ENCODE measurements at regions not wholly inside any gene's neighbourhood (a gene's known extent, or its start where the extent isn't known, plus 50 kb on each side); places are given as distances from the start of the nearest gene placed in this dataset.
A peak's percentile ranks its signal among the peaks of the same experiment; 100 is the strongest.

- Mint-ChIP-seq H3K36me3 (ENCODE audit: low read depth) (no peaks in the 10 kb centered on the region), H3K27me3 (ENCODE audit: insufficient read depth, low read depth, poor library complexity) (no peaks in the 10 kb centered on the region), H3K4me1 (no peaks in the 10 kb centered on the region), H3K9me3 (no peaks in the 10 kb centered on the region), H3K27ac (no peak overlapping the region; the same call in 1 of the 2 replicates), H3K4me3 (no peak overlapping the region)
- Histone ChIP-seq H3K4me3 (no peak overlapping the region), H3K27me3 (ENCODE audit: insufficient read depth) (no peaks in the 10 kb centered on the region), H3K79me2 (replicated peaks; ENCODE audit: insufficient read depth) (no peaks in the 10 kb centered on the region), H4K20me1 (replicated peaks; ENCODE audit: insufficient read depth) (no peaks in the 10 kb centered on the region), H3K27ac (ENCODE audit: low read depth) (no peak overlapping the region), H3K4me1 (ENCODE audit: insufficient read depth) (no peaks in the 10 kb centered on the region), H3K9me2 (ENCODE audit: insufficient read depth) (no peaks in the 10 kb centered on the region), H2AFZ (peak overlapping the region; percentile 44; the same call in 1 of the 2 replicates), H3K4me2 (no peak overlapping the region), H3K36me3 (ENCODE audit: insufficient read depth) (no peaks in the 10 kb centered on the region), H3F3A (replicated peaks; ENCODE audit: low read depth) (no peaks in the 10 kb centered on the region)
- ATAC-seq (no peak), DNase-seq (ENCODE audit: low spot score) (no peak)
- TF ChIP-seq ETS1 (IDR thresholded peaks at IDR 0.05), result no peak
- no peak for TF ChIP-seq STAT1 (IDR thresholded peaks at IDR 0.05; ENCODE audit: unreplicated experiment)
- no peak for TF ChIP-seq EZH2 (IDR thresholded peaks at IDR 0.05; ENCODE audit: low read depth, unreplicated experiment)
- no peak for TF ChIP-seq CTCF (conservative IDR thresholded peaks at IDR 0.05; ENCODE audit: low read depth in 2 of 2)
- no peak for TF ChIP-seq POLR2AphosphoS5 (IDR thresholded peaks at IDR 0.05; ENCODE audit: low read depth)
- TF ChIP-seq ZNF114 (CRISPR knock-in tag; IDR thresholded peaks at IDR 0.05), result no peak
- TF ChIP-seq CREB1 (CRISPR knock-in tag; IDR thresholded peaks at IDR 0.05; ENCODE audit: low read depth), result no peak
- no peak for TF ChIP-seq ZNF331 (CRISPR knock-in tag; IDR thresholded peaks at IDR 0.05; ENCODE audit: low read depth)
- no peak for TF ChIP-seq JUNB (IDR thresholded peaks at IDR 0.05; ENCODE audit: unreplicated experiment)
Measured at GRCh38 chr2:145622285-145622684, 1102.4 kb upstream of the ZEB2 start.

- DNase-seq (ENCODE audit: low spot score) (no peak), ATAC-seq (no peak)
- H3K27ac ChIP-seq (ENCODE audit: low read depth), result no peak overlapping the region
- 0 out of 2 replicates have a peak, but pooled peaks cover 3% of the 10 kb centered on the region for H3K9me2 ChIP-seq (ENCODE audit: insufficient read depth)
- H3K4me3 ChIP-seq, result no peak overlapping the region
- no peaks in the 10 kb centered on the region for H3F3A ChIP-seq (replicated peaks; ENCODE audit: low read depth)
- no peaks in the 10 kb centered on the region for H3K36me3 Mint-ChIP-seq (ENCODE audit: low read depth)
- no peaks in the 10 kb centered on the region for H3K27me3 ChIP-seq (ENCODE audit: insufficient read depth)
- H3K4me2 ChIP-seq, result no peak overlapping the region
- no peak overlapping the region for H3K4me3 Mint-ChIP-seq
- H4K20me1 ChIP-seq (replicated peaks; ENCODE audit: insufficient read depth), result no peaks in the 10 kb centered on the region
- H3K4me1 ChIP-seq (ENCODE audit: insufficient read depth), result no peaks in the 10 kb centered on the region
- H3K27me3 Mint-ChIP-seq (ENCODE audit: insufficient read depth, low read depth, poor library complexity), result no peaks in the 10 kb centered on the region
- H2AFZ ChIP-seq, result no peak overlapping the region
- no peaks in the 10 kb centered on the region for H3K4me1 Mint-ChIP-seq
- H3K79me2 ChIP-seq (replicated peaks; ENCODE audit: insufficient read depth), result no peaks in the 10 kb centered on the region
- H3K36me3 ChIP-seq (ENCODE audit: insufficient read depth), result no peaks in the 10 kb centered on the region
- H3K27ac Mint-ChIP-seq, result no peak overlapping the region
- no peaks in the 10 kb centered on the region for H3K9me3 Mint-ChIP-seq
- no peak for TF ChIP-seq ZNF114 (CRISPR knock-in tag; IDR thresholded peaks at IDR 0.05)
- TF ChIP-seq JUNB (IDR thresholded peaks at IDR 0.05; ENCODE audit: unreplicated experiment), result no peak
- TF ChIP-seq CREB1 (CRISPR knock-in tag; IDR thresholded peaks at IDR 0.05; ENCODE audit: low read depth), result no peak
- TF ChIP-seq NANOG (IDR thresholded peaks at IDR 0.05; ENCODE audit: borderline replicate concordance), result no peak
- TF ChIP-seq, protein P1, sequence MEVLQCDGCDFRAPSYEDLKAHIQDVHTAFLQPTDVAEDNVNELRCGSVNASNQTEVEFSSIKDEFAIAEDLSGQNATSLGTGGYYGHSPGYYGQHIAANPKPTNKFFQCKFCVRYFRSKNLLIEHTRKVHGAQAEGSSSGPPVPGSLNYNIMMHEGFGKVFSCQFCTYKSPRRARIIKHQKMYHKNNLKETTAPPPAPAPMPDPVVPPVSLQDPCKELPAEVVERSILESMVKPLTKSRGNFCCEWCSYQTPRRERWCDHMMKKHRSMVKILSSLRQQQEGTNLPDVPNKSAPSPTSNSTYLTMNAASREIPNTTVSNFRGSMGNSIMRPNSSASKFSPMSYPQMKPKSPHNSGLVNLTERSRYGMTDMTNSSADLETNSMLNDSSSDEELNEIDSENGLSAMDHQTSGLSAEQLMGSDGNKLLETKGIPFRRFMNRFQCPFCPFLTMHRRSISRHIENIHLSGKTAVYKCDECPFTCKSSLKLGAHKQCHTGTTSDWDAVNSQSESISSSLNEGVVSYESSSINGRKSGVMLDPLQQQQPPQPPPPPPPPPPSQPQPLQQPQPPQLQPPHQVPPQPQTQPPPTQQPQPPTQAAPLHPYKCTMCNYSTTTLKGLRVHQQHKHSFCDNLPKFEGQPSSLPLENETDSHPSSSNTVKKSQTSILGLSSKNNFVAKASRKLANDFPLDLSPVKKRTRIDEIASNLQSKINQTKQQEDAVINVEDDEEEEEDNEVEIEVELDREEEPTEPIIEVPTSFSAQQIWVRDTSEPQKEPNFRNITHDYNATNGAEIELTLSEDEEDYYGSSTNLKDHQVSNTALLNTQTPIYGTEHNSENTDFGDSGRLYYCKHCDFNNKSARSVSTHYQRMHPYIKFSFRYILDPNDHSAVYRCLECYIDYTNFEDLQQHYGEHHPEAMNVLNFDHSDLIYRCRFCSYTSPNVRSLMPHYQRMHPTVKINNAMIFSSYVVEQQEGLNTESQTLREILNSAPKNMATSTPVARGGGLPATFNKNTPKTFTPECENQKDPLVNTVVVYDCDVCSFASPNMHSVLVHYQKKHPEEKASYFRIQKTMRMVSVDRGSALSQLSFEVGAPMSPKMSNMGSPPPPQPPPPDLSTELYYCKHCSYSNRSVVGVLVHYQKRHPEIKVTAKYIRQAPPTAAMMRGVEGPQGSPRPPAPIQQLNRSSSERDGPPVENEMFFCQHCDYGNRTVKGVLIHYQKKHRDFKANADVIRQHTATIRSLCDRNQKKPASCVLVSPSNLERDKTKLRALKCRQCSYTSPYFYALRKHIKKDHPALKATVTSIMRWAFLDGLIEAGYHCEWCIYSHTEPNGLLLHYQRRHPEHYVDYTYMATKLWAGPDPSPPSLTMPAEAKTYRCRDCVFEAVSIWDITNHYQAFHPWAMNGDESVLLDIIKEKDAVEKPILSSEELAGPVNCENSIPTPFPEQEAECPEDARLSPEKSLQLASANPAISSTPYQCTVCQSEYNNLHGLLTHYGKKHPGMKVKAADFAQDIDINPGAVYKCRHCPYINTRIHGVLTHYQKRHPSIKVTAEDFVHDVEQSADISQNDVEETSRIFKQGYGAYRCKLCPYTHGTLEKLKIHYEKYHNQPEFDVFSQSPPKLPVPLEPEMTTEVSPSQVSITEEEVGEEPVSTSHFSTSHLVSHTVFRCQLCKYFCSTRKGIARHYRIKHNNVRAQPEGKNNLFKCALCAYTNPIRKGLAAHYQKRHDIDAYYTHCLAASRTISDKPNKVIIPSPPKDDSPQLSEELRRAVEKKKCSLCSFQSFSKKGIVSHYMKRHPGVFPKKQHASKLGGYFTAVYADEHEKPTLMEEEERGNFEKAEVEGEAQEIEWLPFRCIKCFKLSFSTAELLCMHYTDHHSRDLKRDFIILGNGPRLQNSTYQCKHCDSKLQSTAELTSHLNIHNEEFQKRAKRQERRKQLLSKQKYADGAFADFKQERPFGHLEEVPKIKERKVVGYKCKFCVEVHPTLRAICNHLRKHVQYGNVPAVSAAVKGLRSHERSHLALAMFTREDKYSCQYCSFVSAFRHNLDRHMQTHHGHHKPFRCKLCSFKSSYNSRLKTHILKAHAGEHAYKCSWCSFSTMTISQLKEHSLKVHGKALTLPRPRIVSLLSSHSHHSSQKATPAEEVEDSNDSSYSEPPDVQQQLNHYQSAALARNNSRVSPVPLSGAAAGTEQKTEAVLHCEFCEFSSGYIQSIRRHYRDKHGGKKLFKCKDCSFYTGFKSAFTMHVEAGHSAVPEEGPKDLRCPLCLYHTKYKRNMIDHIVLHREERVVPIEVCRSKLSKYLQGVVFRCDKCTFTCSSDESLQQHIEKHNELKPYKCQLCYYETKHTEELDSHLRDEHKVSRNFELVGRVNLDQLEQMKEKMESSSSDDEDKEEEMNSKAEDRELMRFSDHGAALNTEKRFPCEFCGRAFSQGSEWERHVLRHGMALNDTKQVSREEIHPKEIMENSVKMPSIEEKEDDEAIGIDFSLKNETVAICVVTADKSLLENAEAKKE (CRISPR knock-in tag; IDR thresholded peaks at IDR 0.05), result no peak
- TF ChIP-seq CTCF (conservative IDR thresholded peaks at IDR 0.05; ENCODE audit: low read depth in 2 of 2), result no peak
- no peak for TF ChIP-seq ZNF331 (CRISPR knock-in tag; IDR thresholded peaks at IDR 0.05; ENCODE audit: low read depth)
- no peak for TF ChIP-seq EZH2 (IDR thresholded peaks at IDR 0.05; ENCODE audit: low read depth, unreplicated experiment)
Measured at GRCh38 chr2:145617906-145618305, 1098.0 kb upstream of the ZEB2 start.

All from GM23338 (cell line).